GM23338 (cell line): ENCODE measurements at regions not wholly inside any gene's neighbourhood (a gene's known extent, or its start where the extent isn't known, plus 50 kb on each side); places are given as distances from the start of the nearest gene placed in this dataset.

Source experiments
- ATAC-seq: fragments of 200-7000 bp; cut with Tn5 transposase; 3 replicates; pipeline ENCODE4 v1.9.1; 2020
- DNase-seq: peaks from one replicate; pipeline ENCODE4 v3.0.0-alpha.2; 2015; ENCODE audit warnings: low spot score
- H2AFZ ChIP-seq: fragments of 200-600 bp; sonication (generic); 2 replicates; pipeline ENCODE4 v1.8.0; 2016; ENCODE audit warnings: antibody characterized with exemption, mild to moderate bottlenecking, moderate library complexity
- H3F3A ChIP-seq: fragments of 200-600 bp; sonication (generic); replicated peaks from 2 replicates; pipeline ENCODE4 v1.8.0; 2017; ENCODE audit warnings: antibody characterized with exemption, mixed run types, low read depth
- H3K27ac ChIP-seq: fragments of 200-600 bp; sonication (generic); 2 replicates; pipeline ENCODE4 v1.6.1; 2016; ENCODE audit warnings: low read depth
- H3K27me3 ChIP-seq: fragments of 200-600 bp; sonication (generic); 2 replicates; pipeline ENCODE4 v1.8.0; 2016; ENCODE audit warnings: mild to moderate bottlenecking, mixed run types, moderate library complexity; ENCODE audit not compliant: insufficient read depth
- H3K36me3 ChIP-seq: fragments of 200-600 bp; sonication (generic); 2 replicates; pipeline ENCODE4 v1.8.0; 2016; ENCODE audit warnings: mild to moderate bottlenecking; ENCODE audit not compliant: insufficient read depth
- H3K4me1 ChIP-seq: fragments of 200-600 bp; sonication (generic); 2 replicates; pipeline ENCODE4 v1.8.0; 2016; ENCODE audit warnings: mild to moderate bottlenecking, moderate library complexity; ENCODE audit not compliant: insufficient read depth
- H3K4me2 ChIP-seq: fragments of 200-600 bp; sonication (generic); 2 replicates; pipeline ENCODE4 v1.7.1; 2017; ENCODE audit warnings: mixed run types
- H3K4me3 ChIP-seq: fragments of 200-600 bp; sonication (generic); 2 replicates; pipeline ENCODE4 v1.6.1; 2016; ENCODE audit warnings: mixed run types
- H3K79me2 ChIP-seq: fragments of 200-600 bp; sonication (generic); replicated peaks from 2 replicates; pipeline ENCODE4 v1.8.0; 2017; ENCODE audit warnings: mild to moderate bottlenecking; ENCODE audit not compliant: insufficient read depth
- H3K9me2 ChIP-seq: fragments of 200-600 bp; sonication (generic); 2 replicates; pipeline ENCODE4 v1.8.0; 2017; ENCODE audit not compliant: insufficient read depth
- H4K20me1 ChIP-seq: fragments of 200-600 bp; sonication (generic); replicated peaks from 2 replicates; pipeline ENCODE4 v1.8.0; 2017; ENCODE audit warnings: mild to moderate bottlenecking; ENCODE audit not compliant: insufficient read depth
- H3K27ac Mint-ChIP-seq: 2 replicates; pipeline ENCODE4 v1.8.0; 2020; ENCODE audit warnings: inconsistent platforms, mild to moderate bottlenecking, moderate library complexity, mixed read lengths
- H3K27me3 Mint-ChIP-seq: 3 replicates; pipeline ENCODE4 v1.8.0; 2022; ENCODE audit warnings: low read depth, mild to moderate bottlenecking, moderate library complexity, mixed read lengths, inconsistent platforms; ENCODE audit not compliant: insufficient read depth, poor library complexity
- H3K36me3 Mint-ChIP-seq: 3 replicates; pipeline ENCODE4 v1.8.0; 2021; ENCODE audit warnings: low read depth, mild to moderate bottlenecking, inconsistent platforms, moderate library complexity, mixed read lengths
- H3K4me1 Mint-ChIP-seq: 3 replicates; pipeline ENCODE4 v1.8.0; 2020; ENCODE audit warnings: mild to moderate bottlenecking, inconsistent platforms, mixed read lengths
- H3K4me3 Mint-ChIP-seq: 3 replicates; pipeline ENCODE4 v1.8.0; 2021; ENCODE audit warnings: moderate library complexity, mild to moderate bottlenecking, inconsistent platforms, mixed read lengths
- H3K9me3 Mint-ChIP-seq: 3 replicates; pipeline ENCODE4 v1.8.0; 2020; ENCODE audit warnings: moderate library complexity, mild to moderate bottlenecking, inconsistent platforms, mixed read lengths
- EZH2 ChIP-seq: fragments of 200-600 bp; sonication (generic); IDR thresholded peaks from one replicate; pipeline ENCODE4 v1.8.0; 2017; ENCODE audit warnings: antibody characterized with exemption, mild to moderate bottlenecking, low read depth; ENCODE audit not compliant: unreplicated experiment
- JUNB ChIP-seq: IDR thresholded peaks from one replicate; pipeline ENCODE4 v1.6.1; 2016; ENCODE audit warnings: antibody characterized with exemption; ENCODE audit not compliant: unreplicated experiment
- STAT1 ChIP-seq: IDR thresholded peaks from one replicate; pipeline ENCODE4 v1.6.1; 2016; ENCODE audit warnings: antibody characterized with exemption; ENCODE audit not compliant: unreplicated experiment
- ZNF114 ChIP-seq: fragments of 250-450 bp; sonication (Bioruptor Pico); IDR thresholded peaks from 2 replicates; pipeline ENCODE4 v1.5.0; 2020; ENCODE audit warnings: mild to moderate bottlenecking, moderate library complexity
- TF ChIP-seq, protein P1 (sequence below): IDR thresholded peaks from 2 replicates; pipeline ENCODE4 v1.6.1; 2016; ENCODE audit warnings: antibody characterized with exemption
- TF ChIP-seq, protein P2 (sequence below): fragments of 250-450 bp; sonication (Bioruptor Pico); IDR thresholded peaks from 2 replicates; pipeline ENCODE4 v1.5.0; 2020; ENCODE audit warnings: mild to moderate bottlenecking, moderate library complexity
- TF ChIP-seq, protein P3 (sequence below), 2 experiments: fragments of 200-600 bp in 1 of 2; sonication (generic) in 1 of 2; conservative IDR thresholded peaks; 2 replicates each; pipeline versions ENCODE4 v1.5.1 to v1.6.1; 2016 to 2017; ENCODE audit warnings: antibody characterized with exemption in 2 of 2, low read depth in 2 of 2, mild to moderate bottlenecking in 2 of 2, moderate library complexity in 1 of 2

DNA sequence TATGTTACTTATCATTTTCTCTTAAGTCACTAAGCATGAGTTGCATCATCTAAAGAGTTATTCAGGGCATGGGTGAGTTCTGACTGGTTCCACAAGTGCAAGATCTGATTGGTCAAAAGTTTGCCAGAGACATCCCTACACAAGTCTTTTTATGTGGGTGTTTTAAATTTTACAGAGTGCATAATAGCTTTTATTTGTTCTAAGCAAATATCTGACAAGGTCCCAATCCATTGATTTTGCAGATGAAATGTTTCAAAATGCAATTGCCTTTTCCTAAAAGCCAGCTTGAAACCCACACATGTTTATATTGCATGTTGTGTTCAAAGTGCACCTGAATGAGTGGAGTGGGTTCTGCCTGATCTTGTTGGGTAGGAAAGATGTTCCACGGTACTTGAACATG is 101.7 kb upstream of the PAX6 start:
- TF ChIP-seq, protein P1, sequence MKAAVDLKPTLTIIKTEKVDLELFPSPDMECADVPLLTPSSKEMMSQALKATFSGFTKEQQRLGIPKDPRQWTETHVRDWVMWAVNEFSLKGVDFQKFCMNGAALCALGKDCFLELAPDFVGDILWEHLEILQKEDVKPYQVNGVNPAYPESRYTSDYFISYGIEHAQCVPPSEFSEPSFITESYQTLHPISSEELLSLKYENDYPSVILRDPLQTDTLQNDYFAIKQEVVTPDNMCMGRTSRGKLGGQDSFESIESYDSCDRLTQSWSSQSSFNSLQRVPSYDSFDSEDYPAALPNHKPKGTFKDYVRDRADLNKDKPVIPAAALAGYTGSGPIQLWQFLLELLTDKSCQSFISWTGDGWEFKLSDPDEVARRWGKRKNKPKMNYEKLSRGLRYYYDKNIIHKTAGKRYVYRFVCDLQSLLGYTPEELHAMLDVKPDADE, result no peak
- no peak for TF ChIP-seq EZH2
- TF ChIP-seq, protein P2, sequence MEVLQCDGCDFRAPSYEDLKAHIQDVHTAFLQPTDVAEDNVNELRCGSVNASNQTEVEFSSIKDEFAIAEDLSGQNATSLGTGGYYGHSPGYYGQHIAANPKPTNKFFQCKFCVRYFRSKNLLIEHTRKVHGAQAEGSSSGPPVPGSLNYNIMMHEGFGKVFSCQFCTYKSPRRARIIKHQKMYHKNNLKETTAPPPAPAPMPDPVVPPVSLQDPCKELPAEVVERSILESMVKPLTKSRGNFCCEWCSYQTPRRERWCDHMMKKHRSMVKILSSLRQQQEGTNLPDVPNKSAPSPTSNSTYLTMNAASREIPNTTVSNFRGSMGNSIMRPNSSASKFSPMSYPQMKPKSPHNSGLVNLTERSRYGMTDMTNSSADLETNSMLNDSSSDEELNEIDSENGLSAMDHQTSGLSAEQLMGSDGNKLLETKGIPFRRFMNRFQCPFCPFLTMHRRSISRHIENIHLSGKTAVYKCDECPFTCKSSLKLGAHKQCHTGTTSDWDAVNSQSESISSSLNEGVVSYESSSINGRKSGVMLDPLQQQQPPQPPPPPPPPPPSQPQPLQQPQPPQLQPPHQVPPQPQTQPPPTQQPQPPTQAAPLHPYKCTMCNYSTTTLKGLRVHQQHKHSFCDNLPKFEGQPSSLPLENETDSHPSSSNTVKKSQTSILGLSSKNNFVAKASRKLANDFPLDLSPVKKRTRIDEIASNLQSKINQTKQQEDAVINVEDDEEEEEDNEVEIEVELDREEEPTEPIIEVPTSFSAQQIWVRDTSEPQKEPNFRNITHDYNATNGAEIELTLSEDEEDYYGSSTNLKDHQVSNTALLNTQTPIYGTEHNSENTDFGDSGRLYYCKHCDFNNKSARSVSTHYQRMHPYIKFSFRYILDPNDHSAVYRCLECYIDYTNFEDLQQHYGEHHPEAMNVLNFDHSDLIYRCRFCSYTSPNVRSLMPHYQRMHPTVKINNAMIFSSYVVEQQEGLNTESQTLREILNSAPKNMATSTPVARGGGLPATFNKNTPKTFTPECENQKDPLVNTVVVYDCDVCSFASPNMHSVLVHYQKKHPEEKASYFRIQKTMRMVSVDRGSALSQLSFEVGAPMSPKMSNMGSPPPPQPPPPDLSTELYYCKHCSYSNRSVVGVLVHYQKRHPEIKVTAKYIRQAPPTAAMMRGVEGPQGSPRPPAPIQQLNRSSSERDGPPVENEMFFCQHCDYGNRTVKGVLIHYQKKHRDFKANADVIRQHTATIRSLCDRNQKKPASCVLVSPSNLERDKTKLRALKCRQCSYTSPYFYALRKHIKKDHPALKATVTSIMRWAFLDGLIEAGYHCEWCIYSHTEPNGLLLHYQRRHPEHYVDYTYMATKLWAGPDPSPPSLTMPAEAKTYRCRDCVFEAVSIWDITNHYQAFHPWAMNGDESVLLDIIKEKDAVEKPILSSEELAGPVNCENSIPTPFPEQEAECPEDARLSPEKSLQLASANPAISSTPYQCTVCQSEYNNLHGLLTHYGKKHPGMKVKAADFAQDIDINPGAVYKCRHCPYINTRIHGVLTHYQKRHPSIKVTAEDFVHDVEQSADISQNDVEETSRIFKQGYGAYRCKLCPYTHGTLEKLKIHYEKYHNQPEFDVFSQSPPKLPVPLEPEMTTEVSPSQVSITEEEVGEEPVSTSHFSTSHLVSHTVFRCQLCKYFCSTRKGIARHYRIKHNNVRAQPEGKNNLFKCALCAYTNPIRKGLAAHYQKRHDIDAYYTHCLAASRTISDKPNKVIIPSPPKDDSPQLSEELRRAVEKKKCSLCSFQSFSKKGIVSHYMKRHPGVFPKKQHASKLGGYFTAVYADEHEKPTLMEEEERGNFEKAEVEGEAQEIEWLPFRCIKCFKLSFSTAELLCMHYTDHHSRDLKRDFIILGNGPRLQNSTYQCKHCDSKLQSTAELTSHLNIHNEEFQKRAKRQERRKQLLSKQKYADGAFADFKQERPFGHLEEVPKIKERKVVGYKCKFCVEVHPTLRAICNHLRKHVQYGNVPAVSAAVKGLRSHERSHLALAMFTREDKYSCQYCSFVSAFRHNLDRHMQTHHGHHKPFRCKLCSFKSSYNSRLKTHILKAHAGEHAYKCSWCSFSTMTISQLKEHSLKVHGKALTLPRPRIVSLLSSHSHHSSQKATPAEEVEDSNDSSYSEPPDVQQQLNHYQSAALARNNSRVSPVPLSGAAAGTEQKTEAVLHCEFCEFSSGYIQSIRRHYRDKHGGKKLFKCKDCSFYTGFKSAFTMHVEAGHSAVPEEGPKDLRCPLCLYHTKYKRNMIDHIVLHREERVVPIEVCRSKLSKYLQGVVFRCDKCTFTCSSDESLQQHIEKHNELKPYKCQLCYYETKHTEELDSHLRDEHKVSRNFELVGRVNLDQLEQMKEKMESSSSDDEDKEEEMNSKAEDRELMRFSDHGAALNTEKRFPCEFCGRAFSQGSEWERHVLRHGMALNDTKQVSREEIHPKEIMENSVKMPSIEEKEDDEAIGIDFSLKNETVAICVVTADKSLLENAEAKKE (CRISPR knock-in tag), result no peak
- TF ChIP-seq, protein P3, sequence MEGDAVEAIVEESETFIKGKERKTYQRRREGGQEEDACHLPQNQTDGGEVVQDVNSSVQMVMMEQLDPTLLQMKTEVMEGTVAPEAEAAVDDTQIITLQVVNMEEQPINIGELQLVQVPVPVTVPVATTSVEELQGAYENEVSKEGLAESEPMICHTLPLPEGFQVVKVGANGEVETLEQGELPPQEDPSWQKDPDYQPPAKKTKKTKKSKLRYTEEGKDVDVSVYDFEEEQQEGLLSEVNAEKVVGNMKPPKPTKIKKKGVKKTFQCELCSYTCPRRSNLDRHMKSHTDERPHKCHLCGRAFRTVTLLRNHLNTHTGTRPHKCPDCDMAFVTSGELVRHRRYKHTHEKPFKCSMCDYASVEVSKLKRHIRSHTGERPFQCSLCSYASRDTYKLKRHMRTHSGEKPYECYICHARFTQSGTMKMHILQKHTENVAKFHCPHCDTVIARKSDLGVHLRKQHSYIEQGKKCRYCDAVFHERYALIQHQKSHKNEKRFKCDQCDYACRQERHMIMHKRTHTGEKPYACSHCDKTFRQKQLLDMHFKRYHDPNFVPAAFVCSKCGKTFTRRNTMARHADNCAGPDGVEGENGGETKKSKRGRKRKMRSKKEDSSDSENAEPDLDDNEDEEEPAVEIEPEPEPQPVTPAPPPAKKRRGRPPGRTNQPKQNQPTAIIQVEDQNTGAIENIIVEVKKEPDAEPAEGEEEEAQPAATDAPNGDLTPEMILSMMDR (conservative IDR thresholded peaks at IDR 0.05; ENCODE audit: low read depth in 2 of 2), result no peak
- no peak for TF ChIP-seq STAT1
- TF ChIP-seq JUNB, result no peak
- no peak for TF ChIP-seq ZNF114 (CRISPR knock-in tag)
- H3F3A ChIP-seq, result no peaks in the 10 kb centered on the region
- H3K27me3 ChIP-seq, result no peaks in the 10 kb centered on the region
- H3K36me3 ChIP-seq, result no peaks in the 10 kb centered on the region
- Mint-ChIP-seq H3K27ac (no peak overlapping the region), H3K4me1 (no peaks in the 10 kb centered on the region), H3K27me3 (peaks cover 7% of the 10 kb centered on the region), H3K4me3 (no peak overlapping the region), H3K9me3 (no peaks in the 10 kb centered on the region; the same call in 2 of the 3 replicates), H3K36me3 (no peaks in the 10 kb centered on the region)
- no peak overlapping the region for H3K27ac ChIP-seq
- H3K4me3 ChIP-seq, result no peak overlapping the region
- DNase-seq (no peak), ATAC-seq (no peak)
- no peaks in the 10 kb centered on the region for H3K4me1 ChIP-seq
- H3K9me2 ChIP-seq, result peaks cover 11% of the 10 kb centered on the region; the same call in 1 of the 2 replicates
- H4K20me1 ChIP-seq, result no peaks in the 10 kb centered on the region
- H3K79me2 ChIP-seq, result no peaks in the 10 kb centered on the region
- H2AFZ ChIP-seq, result no peak overlapping the region
- H3K4me2 ChIP-seq, result no peak overlapping the region
